ENCODE measurements at regions not wholly inside any gene's neighbourhood (a gene's known extent, or its start where the extent isn't known, plus 50 kb on each side); places are given as distances from the start of the nearest gene placed in this dataset.

GRCh38 chr11:48880021-48880441, 103.7 kb downstream of the TRIM51G start (continued):
- no peak for TF ChIP-seq CTCF (IDR thresholded peaks at IDR 0.05)
- TF ChIP-seq FOSB (CRISPR knock-in tag; IDR thresholded peaks at IDR 0.05) = no peak

GRCh38 chr11:48879256-48879655, 104.4 kb downstream of the TRIM51G start:
- Histone ChIP-seq H3K4me1 (no peaks in the 10 kb centered on the region), H3K9me3 (no peaks in the 10 kb centered on the region), H3K4me3 (no peak overlapping the region), H3K27ac (no peak overlapping the region), H3K4me2 (no peak overlapping the region)
- ATAC-seq = no peak
- no peak for TF ChIP-seq TFCP2L1 (CRISPR knock-in tag; IDR thresholded peaks at IDR 0.05)
- TF ChIP-seq BHLHE40 (IDR thresholded peaks at IDR 0.05; ENCODE audit: low read depth, low read length) = no peak
- no peak for TF ChIP-seq ZC3H11A (IDR thresholded peaks at IDR 0.05)
- no peak for TF ChIP-seq EHMT2 (IDR thresholded peaks at IDR 0.05; ENCODE audit: low read depth)
- DNase-seq (ENCODE audit: low read depth in 1 of 2, low spot score in 1 of 2) = no peak
- ChIA-PET CTCF (no interaction called here), POLR2A (no interaction called here)
- no peak for FAIRE-seq
- 56% methylated on average over 3 of the region's 3 CpGs for WGBS (ENCODE audit: missing lambda C conversion rate)

Measured in A549 (cell line).